Right kidney (tissue), 1 donor: ENCODE measurements at regions not wholly inside any gene's neighbourhood (a gene's known extent, or its start where the extent isn't known, plus 50 kb on each side); places are given as distances from the start of the nearest gene placed in this dataset.

ENCODE experiments used
- DNase-seq: peaks from one replicate; pipeline ENCODE4 v3.0.0-alpha.2; 2016

DNA sequence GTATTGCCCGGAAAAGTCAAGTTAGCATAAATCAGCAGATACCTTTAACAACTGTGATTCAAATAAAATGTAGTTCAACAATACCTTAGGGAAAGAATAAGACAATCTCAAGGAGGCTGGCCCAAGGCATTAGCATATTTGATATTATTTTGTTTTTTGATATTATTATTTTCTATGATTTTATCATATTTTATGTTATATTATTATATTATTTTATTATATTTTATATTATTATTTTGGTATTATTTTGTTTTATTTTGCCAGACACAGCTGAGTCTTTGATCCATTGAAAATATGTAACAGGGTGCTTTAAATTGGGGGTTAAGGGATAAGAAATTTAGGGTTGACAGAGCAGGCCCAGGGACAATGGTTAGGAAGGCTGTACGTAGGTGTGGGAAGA is 607.9 kb upstream of the USP15 start:
- no peak for DNase-seq

DNA sequence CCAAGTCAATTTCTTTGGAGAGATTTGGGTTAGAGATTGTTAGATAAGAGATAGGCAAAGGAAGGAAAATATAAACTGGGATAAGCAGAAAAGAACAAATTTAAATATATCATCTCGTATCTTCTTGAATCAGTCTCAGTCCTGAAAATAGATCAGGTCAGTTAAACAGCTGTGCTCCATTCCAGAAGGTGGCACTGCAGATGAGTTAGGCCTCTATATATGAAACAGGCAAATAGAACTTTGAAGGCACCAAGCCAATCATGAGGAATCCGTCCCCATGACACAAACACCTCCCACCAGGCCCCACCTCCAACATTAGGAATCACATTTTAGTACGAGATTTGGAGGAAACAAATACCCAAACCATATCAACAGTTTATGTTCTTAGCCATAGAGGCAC is 605.5 kb upstream of the USP15 start:
- DNase-seq, result no peak

DNA sequence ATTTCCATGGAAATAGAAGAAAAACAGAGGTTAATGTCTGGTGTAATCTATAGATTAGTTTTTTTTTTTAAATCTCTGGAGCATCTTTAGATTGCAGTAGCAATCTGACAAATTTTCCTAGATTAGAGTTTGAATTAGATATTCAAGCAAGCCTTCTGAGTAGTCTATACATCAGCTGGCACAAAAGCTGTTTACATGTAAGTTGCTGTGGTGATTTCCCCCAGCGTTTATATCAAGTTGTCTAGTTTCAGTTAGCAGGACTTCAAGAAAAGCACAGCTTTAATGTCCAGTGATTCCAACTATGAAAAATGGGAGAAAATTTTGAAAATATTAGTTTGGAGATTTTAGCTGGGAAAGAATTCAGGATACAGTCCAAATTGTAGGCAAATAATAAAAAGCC is 605.0 kb upstream of the USP15 start:
- DNase-seq, result no peak

DNA sequence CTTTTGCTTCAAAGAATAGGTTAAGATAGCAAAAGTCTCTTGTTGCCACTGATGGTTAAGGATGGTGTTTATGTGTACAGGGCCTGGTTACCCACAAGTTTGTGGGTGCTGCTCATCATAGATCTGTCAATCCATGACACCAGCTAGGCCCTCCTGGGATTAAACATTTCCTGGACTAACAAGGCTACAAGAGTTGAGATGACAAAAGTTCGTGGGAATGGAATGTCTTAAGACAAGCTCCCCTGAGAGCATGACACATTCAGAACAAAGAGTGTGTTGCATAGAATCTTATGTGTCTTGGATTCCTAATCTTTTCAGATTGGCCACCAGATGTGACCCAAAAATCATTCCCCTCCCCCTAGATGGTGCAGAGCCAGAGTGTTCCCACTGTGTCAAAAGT is 592.5 kb upstream of the USP15 start:
- no peak for DNase-seq

DNA sequence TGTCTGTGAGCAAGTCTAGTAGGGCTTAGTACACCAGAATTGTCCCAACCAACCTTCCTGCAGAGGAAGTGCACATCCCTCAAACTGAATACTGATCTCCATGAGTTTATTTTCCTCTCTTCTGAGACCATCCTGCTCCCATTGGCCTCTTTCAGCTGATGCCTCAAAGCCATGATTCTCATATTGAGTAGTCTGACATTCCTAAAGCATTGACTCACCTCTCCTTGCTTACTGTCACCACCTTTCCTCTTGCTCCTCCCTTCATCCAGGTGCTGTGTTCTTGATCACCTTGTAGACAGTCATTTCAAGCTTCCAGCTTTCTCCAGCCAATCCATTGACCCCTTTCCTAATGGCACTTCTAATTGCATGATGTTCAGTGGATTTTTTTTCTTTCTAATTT is 583.7 kb upstream of the USP15 start:
- no peak for DNase-seq

DNA sequence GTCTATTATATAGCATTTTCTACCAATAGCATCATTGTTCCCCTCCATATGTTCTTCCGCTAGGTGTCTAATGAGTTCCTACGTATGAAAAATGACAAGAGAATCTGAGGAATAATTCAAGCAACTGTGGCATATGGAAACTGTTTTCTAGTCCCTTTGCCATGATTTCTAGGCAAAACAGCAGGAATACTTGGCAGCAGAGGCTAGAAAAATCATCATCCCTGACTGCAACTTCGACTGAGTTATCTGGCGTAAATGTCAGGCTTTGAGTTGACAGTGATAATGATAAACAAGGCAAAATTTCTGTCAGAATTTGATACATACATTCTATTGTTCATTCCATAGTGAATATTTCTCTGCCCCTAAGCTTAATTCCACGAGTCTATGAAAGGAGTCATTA is 572.8 kb upstream of the USP15 start:
- DNase-seq, result no peak

DNA sequence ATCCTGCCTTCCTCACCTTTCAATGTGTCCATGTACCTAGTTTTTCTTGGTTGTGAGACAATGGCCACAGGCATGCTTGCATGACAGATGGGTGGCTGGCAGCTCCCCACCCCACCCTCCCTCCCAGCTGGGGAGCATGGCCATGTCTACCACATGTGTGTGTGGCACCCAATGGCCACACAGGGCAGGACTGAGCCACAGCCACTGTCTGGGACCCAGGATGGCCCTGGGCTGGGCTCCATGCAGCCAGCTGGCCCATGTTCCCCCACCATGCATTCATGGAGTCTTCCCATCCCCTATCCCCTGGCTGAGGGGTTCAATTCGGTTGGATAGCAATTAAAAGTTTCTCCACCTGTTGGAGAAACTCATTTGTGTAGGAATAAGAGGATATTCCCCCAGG is 566.0 kb upstream of the USP15 start:
- DNase-seq, result no peak

DNA sequence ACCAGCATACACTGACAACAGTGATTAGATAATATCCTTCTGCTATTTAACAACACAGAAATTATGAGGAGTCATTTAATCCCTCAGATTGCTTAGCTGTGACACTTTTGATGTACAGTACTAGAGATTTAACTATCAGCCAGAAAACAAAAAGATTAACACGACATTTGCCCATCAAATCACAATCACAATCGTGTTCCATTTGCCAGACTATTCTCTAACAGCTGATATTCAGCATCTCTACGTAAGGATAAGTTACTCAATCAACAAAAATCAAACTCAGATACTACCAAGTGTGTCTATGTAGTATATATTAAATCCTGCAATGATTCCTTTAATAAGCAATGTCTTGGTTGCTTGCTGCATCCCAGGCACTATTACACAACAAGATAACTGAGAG is 558.7 kb upstream of the USP15 start:
- DNase-seq, result no peak

DNA sequence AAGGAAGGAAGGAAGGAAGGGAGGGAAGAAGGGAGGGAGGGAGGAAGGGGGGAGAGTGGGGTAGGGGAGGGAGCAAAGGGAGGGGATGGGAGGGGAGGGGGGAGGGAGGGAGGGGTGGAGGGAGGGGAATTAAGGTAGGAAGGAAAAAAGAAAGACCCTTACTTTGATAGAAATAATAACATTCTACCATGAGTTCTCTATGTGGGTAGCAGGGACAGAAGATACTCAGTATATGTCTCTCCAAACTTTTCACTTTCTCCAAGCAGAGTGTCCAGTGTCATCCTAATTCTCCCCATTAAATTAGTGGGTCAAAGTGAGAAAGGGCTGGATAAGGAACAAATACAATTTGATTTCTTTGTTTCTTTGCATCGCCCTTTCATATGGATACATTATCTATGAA is 553.4 kb upstream of the USP15 start:
- DNase-seq, result no peak

DNA sequence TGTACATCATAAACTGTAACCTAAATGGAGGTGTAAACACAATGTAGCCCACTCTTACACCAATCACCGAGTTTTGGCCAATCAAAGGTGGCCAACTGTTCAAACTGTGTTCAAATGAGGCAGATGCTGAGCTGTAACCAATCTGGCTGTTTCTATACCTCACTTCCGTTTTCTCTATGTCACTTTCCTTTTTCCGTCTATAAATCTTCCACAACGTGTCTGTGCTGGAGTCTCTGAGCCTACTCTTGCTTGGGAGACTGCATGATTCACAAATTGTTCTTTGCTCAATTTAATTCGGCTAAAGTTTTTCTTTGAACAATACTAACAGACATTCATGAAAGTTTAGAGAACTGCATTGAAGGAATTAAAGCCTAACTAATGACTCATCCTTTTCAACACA is 547.1 kb upstream of the USP15 start:
- DNase-seq, result no peak

DNA sequence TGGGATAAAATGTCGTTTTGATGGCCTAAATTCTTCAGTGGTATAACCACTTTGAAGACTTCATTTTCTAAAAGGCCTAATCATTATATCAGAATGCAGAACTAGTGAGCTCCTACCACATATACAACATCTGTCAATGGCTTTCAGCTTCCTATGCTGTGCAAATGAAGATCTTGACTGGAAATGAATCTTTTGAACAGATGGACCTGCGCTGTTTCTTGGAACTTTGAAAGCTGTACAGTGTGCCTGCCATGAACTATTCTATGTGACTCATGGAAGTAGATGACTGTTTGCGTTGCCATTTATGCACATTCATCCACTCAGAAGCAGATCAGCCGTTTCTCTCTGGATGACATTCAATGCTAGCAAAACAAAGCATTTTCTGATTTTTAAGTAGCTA is 542.2 kb upstream of the USP15 start:
- DNase-seq, result no peak

DNA sequence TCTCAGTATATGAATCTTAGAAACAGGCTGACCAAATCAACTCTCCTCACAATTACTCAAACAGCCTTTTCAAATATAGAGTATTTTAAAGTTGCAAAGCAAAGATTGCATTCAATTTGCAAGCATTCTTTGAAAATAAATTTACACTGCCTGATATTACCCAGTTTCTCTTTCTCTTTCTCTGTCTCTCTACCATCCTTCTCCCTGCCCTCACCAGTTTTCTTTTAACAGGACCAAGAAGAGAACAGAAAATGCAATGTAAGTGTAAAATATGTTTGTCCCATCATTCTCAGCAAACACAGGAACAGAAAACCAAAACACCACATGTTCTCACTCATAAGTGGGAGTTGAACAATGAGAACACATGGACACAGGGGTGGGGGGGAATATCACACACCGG is 520.3 kb upstream of the USP15 start:
- DNase-seq, result no peak

DNA sequence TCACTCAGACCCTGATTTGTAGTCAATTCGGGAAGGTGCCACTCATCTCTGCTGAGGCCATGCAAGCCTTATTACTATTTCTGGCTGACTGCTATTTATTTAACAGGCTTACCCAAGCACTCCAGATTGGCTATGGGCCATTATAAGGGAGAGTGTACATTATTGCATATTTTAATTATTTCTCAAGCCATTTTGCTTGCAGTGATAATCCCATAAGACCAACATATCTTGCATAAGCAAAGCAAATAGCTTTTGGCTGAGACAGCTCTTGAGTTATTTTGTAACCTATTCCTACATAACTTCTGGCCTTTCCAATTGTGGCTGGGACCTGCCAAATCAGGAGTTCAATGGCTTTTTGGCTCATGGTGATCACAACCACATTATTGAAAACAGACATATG is 509.6 kb upstream of the USP15 start:
- no peak for DNase-seq

DNA sequence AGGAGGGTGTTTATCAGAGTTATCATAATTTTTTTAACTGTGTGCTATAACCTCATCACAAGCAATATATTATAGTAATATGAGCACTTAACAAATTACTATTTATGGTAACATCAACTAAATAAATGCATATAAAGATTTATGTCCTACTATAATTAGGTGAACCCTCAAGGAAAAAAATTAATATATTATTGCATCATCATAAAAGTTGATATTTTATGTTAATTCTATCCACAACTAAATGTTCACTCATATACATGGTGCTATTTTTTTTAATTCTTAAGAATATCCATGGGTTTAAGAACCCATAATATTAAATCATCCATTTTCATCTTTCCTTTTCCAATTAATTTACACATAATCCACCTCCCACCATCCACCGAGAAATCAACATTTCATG is 506.0 kb upstream of the USP15 start:
- DNase-seq, result no peak

DNA sequence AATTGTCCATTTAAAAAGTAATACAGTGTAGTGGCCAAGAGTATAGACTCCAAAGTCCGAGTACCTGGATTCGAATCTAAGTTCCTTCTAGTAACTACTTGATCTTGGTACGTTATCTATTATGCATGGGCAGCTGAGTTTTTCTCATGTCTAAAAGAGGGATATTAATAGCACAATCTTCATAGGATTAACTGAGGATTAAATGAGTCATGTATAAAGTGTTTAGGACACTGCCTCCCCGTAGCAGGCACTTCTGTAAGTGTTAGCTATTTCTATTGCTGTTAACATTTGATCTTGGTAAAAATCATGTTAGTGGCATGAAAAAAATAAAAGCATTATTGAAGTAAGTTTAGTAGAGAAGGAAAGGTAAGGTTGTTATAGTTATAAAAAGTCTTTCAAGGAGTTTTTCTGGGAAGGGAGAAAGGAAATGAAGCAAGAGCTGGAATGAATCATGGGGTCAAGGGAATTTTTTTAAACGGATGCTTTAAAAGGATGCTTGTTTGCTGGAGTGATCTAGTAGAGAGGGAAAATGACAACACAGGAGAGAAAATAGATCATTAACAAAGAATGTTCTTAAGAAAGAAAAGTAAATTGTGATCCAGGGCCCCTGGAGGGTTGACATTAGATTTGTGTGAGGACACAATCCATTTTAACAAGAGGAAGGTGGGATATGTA is 502.2 kb upstream of the USP15 start:
- no peak for DNase-seq

DNA sequence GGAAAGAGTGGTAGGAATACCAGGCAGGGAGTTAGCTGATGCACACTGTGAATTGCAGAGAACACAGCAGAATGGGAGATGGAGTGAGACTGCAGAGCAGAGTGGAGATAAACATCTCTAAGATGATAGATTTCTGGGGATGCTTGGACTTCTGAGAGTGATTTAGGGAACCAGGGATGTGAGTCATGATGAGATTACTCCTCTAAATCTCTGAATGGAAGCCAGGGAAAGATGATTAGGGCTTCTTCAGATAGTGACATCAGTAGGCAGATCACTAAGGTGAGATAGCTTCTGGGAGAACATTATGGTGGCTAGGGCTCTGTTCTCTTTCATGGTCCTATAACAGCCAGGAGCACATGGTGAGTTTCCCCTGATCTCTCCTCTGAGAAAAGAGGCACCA is 501.5 kb upstream of the USP15 start:
- DNase-seq, result no peak

DNA sequence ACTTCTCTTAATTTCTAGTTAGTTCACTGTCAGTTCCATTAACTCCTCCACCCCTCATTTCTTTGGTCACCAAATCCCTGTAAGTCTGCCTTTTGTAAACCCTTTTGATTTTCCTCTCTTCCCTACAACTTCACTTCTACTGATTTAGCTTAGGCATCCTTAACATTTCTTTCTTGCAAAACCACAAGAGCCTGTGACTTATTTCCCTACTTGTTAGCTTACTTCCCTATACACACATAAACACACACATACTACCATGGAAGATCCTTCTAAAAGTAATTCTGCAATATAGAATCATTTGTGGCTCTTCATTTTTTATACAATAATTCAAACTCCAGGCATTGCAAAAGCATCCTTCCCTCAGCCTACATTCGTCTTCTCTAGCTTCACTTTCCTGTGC is 494.3 kb upstream of the USP15 start:
- no peak for DNase-seq

DNA sequence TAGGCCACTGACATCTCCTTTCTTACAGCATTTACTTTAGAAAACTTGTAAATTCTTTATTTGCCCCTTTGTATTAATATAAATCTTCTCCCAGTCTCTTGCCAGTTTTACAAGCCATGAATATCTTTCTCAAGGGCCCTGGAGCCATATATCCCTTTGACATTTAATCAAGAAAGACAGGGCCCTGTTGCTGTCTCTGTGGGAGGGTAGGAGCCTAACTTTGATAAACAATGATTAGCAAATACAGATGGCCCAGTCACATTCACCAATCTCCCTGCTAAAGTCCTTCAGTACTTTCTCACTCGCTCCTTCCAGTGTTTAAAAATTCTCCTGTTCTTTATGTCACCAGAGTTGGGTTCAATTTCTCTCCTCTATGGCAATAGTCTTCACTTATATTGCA is 479.8 kb upstream of the USP15 start:
- DNase-seq, result no peak

DNA sequence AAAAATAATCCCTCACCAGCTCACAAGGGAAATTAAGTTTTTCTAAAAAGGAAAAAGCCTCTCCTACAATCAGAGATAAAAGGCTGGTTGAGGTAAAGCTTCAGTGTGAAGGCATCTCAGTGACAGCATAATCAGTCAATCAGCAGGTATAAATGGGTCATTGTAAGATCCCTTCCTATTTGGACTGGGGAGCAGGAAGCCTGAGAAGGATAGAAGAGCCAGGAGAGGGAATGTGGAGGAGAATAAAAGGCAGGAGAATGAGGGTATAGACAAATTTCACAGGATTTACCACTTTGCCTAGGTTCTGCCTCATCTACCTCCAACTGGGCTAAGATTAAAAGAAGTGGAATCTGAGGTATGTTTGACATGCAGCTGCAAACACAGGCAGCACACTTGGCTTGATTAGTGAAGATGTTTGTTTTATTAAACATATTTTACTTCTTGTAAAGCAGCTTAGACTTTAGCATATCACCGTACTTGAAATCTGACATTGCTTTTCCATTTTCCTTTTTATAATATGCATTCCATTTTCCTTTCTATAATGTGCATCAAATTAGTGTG is 479.1 kb upstream of the USP15 start:
- DNase-seq, result no peak

DNA sequence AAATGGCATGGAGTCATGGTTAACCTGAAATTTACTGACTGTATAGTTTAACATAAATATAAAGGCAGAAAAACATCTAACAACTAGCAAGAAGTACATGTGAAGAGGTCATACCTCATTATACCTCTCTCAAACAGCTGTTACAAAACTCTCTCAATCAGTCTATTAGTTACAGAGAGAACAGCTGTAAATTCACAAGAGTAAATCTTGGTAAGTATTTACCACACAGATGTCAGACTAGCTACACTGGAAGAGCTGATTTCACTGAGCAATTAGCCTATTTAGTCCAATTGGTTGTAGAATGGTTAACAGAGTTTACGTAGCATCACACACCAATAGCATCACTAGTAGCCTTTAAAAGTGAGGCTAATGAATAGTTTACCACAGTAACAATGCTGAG is 463.4 kb upstream of the USP15 start:
- DNase-seq, result no peak

DNA sequence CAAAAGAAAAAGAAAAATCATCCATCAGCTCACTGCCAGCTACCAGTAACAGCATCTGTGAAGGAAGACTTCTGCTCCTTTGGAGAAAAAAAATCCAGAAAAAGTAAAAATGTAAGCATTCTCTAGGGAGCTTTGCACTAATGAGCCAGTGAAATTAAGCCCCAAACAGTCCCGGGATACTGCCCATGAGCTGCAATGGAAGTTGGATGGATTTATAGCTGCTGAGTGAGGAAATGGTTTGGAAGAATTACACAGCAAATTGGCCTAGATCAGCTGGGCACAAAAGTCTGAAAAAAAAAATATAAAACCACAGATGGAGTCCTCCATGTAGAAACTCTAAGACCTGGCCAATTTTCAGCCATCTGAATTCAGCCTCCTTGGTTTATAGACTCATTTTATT is 462.9 kb upstream of the USP15 start:
- no peak for DNase-seq

DNA sequence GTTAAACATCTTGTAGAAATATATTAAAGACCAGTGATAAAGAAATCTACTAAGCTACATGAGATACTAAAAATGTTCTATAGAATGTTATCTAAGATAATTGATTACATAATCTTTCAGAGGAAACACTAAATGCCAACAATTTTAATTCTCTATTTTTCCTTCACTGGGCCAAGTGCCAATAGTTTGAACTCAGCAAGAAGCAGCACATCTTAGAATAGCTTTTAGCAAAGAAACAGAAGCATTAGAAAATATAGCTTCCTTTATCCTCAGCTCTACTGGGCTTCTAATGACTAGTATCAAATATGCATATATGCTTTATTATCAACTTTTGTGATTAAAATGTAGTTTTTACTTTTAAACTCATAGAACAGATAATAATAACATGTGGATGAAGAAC is 461.4 kb upstream of the USP15 start:
- no peak for DNase-seq

DNA sequence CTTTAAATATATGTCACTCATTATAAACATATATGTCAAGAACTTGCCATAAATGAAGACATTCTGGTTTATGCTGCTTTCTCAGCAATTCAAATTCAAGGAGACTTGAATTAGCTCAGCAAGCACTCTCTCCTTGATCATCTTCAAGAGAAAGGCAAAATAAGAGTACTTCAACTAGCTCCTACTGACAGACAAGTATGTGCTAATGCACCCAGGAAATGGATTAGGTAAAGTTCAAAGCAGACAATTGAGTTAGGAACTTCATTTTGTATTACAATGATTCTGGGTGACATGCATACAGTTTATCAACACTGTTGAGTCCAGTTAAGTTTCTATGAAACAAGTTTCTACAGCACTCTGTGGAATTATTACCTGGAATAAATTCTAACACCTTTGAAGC is 455.9 kb upstream of the USP15 start:
- DNase-seq, result no peak

DNA sequence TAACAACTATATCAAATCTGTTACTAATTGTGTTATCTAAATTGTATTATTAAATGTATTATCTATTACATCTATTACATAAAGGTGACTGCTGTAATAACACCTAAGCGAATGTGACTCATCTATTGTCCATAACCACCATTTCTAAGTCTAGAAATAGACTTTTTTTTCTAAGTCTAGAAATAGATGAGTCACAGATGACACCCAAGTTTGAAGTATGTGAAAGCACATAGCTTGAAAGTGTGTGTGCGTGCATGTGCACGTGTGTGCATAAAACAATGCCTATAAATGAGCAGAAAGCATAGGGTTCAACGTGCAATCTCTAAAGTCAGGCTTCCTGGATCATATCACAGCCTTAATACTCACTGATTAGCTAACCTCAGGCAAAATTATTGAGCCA is 451.3 kb upstream of the USP15 start:
- no peak for DNase-seq

DNA sequence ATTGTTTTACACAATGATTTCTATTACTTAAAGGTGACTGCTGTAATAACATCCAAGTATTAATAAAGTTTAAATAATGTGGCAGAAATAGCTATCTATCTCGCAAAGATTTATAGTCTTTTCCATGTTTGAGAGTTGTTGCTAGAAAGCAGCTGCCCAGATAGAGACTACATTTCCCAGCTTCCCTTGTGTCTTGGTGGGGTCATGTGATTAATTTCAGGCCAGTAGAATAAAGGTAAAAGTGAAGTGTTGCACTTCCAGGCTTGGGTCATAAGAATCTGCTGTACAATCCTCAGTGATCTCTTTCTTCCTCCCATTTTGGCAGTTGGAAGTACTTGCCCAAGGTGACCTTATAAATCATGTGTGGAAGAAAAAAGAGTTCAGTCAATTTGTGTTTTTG is 449.7 kb upstream of the USP15 start:
- no peak for DNase-seq
